Stimulated activated CD8-positive, alpha-beta memory T cell treated with anti-CD3 and anti-CD28 coated beads, Interleukin-12 subunit alpha, Interleukin-12 subunit beta, amount 100 ng/mL, for 4 hours (primary cell): ENCODE measurements at regions not wholly inside any gene's neighbourhood (a gene's known extent, or its start where the extent isn't known, plus 50 kb on each side); places are given as distances from the start of the nearest gene placed in this dataset.
"Not testable (repeated sequence)": the region's sequence is repeated elsewhere in the genome, so short reads cannot be mapped to it uniquely, and the experiment has no call there.

Experiments
- DNase-seq: peaks from one replicate; pipeline ENCODE4 v3.0.0-alpha.2; 2020; ENCODE audit warnings: low read depth

DNA sequence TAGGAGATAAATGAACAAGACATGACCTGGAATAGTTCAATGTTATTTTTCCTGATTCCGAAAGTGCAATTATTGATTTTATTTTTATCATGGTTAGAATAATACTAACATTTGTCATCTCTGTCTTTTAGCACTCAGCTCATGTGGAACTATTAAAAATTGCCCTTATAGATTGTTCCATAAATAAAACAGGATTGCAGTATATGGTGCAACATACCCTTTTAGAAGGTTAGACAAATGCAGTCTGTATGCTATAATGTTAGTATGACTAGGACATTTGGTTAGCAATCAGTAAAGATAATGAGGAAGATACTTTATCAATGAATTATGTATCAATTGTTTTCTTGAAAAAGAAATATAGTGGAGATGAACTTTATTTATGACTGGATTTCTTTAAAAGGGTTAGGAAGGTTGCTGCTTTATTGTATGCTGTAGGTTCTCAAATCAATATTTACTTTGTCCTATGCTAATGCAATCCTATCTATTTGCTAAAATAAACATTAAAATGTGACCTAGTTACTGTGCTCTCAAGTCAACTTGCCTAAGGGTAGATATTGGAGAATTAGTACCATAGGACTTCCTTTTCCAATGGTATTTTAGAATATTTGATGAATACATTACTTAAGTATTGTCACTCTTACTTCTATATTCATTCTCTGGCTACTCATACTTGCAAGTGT is 348.9 kb upstream of the ISL1 start:
- DNase-seq = no peak

DNA sequence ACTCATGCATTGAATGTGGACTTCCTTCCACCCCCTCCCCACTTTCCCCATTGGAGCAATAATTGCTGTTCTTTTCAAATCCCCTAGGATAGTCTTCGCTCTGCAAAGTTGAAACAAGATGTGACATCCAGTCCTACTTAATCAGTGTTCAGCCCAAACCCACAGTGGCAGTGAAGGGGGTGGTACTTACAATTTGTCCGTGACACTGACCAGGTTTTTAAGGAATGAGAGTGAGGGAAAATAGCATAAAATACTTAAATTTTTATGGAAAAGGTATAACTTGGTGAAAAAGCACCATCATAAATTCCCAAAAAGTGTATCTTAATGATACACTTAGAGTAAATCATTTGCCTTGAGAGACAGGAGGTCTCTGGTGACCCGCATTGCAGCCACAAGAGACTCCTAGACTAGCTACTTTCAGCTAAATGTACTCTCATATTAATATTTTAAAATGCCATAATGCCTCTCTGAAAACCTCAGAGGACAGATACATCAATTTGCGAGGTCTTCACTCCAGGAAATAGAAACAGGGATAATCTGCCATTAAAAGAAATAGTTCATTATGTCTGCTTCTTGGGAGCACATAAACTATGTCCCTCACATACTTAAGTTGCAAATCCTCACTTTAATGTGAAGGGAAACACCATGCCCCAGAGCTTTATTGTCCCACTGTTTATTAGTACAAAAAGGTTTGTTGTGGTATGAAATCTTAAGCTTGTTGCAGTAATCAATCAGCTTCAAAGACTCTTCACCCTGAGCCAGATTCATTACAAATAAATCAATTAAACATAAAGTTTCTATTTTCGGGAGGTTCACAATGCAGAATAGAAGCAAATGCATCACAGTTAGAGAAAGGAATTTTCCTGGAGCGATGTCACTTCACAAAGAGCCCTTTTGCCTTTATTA is 343.6 kb upstream of the ISL1 start:
- DNase-seq = no peak

DNA sequence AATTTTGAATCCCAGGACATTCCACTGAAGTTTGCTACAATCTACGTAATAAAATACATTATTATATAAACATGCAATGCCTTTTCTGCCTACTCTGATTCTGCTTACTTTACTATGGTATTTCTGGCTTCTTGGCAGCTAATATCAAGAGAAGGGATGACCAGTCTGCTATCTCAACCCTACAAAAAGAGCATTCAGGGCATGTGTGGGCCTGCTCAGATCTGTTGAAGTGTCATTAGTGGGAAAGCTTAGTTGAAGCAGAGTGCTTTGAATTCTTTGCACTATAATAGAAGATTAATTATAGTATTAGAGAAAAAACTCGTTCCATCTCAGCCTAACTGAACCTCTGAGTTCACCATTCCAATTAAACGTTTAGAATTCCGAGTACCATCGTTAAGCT is 339.5 kb upstream of the ISL1 start:
- no peak for DNase-seq

DNA sequence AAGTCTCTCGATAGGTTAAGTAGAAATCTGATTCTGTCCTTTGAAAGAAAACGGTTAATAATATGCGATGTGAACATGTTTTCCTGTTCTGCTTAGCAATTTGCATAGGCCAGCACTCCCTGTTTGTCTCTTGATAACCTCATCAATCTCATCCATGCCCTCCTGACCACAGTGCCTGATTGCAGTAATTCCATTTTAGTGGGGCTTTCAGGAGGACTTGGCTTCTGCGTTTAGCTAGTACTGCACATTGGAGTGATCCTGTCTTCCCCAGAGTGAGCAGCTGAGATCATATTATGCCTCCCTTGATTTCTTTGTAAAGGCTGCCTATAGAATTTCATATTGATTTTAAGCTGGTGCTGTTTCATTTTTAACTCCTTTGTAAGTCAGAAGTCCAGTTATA is 335.9 kb upstream of the ISL1 start:
- no peak for DNase-seq

DNA sequence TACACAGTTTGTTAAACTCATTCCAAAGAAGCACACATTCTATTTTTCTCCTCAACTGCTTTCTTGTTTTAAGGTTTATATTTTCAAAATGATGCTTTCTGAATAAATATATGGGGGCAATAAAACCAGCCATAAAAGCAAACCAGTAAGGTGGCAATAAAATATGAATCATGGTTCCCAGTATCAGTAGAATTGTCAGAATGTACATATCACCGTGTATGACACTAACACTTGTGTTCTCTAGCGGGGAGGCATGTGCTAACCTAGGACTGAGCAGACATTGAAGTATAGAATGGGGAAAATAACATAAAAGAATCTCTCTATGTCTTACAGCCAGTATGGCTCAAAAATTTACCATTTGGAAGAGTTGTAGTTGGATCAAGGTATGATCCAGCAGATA is 329.9 kb upstream of the ISL1 start:
- no peak for DNase-seq

DNA sequence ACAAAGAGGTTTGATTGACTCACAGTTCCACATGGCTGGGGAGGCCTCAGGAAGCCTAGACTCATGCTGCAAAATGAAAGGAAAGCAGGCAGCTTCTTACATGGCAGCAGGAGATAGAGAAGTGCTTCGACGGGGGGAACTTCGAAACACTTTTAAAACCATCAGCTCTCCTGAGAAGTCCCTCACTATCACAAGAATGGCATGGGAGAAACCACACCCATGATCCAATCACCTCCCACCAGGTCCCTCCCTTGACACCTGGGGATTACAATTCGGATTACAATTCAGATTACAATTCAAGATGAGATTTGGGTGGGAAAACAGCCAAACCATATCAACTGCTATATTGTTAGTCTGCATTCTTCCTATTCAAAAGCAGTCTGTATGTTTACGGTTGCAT is 322.3 kb upstream of the ISL1 start:
- no peak for DNase-seq

DNA sequence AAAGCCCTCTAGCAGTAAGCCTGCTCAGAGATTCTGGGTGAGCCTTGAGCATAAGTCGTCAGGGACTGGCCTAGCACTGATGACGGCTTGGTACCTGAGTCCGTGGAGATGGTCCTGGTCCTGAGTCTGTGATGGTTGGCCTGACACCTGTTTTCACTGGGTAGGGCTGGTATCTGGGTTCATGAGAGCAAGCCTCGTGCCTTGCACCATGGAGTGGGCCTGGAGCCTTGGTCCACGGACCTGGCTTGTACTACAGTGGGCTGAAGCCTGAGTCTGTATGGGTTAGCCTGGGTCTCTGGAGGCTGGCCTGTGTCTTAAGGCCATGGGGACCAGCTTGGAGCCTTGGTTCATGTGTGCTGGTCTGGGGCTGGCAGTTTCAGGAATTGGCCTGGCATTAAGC is 310.3 kb upstream of the ISL1 start:
- no peak for DNase-seq

DNA sequence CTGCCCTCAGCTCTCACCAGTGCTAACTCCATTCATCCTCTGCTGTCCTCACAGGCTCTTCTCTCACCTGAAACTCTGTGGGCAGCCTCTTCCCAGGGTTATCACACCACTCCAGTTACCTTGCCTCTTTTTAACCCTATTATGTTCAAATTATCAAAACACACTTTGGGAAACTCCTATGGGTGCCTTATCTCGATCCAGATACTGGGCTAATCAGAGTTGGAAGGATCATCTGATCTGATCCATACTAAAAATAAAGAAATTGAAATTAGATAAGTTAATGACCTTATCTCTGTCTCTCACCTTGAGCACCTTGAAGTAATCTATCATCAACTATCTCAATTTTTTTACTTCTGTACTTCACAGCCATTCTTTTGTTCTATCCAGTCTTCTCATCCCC is 300.5 kb upstream of the ISL1 start:
- no peak for DNase-seq

DNA sequence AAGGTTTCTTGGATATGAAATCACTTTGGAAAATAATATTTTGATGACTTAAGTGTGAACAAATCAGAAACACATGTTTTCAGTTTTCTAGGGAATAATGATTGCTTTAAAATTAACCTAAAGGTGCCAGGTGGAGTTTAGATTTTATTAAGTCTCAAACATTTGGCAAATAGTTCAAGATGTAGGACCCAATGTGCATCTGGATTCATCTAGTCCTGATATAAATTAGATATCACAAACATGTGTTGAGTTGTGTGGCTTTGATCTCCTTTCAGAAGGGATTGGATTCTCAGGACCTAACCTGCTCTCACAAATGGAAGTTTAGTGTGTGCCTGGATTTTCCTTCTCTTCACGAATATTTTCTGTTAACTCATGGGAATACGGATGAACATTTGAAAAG is 291.4 kb upstream of the ISL1 start:
- no peak for DNase-seq

DNA sequence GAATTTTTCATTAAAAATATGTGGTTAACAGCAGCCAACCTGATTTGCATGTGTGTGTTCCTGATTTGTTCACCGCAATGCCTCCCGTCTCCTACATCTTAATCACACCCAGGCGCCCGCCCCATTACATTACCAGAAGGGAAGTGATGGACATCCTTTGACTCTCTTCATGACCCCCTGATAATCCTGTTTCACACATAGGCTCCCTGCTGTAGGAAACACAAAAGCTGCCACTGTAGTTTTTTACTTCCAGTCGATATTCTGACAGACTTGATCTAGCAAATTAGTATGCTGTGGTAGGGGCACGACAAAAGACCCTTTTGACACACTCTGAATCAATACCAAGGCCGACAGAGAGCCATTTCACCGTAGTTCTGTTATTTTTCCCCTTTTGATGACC is 287.8 kb upstream of the ISL1 start:
- DNase-seq = no peak

DNA sequence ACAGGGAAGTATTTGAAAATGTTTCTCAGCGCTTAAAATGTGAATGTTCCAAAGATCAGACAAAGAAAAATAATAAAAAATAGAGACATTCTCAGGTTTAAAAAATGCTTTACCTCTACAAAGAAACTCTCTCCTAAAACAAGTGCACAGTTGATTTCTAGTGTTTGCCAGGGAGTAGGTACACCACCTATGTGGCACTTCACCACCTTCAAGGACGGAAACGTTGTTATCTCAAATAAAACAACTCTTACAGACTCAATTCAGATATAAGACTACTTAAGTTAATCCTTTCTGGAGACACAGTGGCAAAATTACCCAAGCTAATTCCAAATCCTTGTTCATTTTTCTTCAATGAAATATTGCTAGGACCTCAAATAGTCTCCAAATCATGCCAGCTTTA is 286.4 kb upstream of the ISL1 start:
- no peak for DNase-seq

DNA sequence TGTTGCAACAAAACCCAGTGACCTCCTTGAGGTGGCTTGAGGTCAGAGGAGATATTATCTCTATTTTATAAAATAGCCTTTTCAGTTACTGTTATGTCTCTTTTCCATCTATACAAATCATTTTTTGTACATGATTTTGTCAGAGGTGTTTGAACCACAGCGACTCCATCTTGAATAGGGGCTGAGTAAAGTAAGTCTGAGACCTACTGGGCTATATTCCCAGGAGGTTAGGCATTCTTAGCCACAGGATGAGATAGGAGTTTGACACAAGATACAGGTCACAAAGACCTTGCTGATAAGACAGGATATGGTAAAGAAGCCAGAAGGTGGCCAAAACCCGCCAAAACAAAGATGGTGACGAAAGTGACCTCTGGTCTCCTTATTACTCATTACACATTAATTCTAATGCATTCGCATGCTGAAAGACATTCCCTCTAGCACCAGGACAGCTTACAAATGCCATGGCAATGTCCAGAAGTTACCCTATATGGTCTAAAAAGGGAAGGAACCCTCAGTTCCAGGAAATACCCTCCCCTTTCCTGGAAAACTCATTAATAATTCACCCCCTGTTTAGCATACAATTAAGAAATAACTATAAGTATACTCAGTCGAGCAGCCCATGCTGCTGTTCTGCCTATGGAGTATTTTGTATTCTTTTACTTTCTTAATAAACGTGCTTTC is 283.9 kb upstream of the ISL1 start:
- DNase-seq = no peak

DNA sequence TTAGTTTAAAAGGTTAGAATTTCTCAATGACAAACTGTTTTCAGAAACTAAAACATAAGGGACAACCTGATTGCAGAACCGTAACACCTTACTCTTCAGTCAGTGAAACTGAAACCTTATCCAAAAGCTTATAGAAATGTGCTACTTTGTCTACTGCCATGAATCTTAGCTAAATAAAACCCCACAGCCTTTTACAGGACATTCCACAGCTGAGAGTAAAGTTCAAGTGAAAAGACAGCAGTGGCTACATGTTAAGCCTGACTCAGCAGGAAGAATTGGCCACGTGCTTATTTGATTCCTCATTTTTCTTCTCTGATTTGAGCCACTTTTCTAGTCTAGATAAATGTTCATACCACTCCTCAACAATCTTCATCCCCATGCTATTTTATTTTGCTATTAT is 278.7 kb upstream of the ISL1 start:
- DNase-seq = no peak

DNA sequence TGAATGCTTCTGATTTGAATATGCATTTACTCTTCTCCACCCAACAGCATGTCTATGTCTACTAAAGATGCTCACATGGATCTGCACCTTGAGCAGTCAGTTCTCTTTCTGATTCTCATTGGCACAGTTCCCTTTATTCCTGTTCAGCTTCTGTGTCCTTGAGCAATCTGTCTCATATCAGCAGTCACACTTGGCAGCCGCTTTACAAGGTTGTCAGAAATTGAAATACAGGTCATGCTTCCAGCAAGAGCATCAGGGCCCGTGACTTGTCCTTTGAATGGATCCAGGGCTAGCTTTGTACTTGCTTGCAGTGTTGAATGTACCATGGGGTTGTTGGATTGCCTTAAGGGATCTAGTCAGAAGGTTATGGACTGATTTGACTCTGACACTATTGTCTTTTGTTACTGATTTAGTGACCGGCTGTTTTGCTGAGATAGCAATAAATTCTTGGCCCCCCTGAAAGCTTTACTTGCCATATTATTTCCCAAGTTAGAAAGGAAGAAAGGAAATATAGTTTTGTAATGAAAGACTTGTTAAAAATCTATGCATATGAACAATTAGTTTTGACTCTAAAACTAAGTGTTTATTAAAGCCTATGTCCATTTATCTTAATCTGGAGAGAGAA is 273.4 kb upstream of the ISL1 start:
- no peak for DNase-seq

DNA sequence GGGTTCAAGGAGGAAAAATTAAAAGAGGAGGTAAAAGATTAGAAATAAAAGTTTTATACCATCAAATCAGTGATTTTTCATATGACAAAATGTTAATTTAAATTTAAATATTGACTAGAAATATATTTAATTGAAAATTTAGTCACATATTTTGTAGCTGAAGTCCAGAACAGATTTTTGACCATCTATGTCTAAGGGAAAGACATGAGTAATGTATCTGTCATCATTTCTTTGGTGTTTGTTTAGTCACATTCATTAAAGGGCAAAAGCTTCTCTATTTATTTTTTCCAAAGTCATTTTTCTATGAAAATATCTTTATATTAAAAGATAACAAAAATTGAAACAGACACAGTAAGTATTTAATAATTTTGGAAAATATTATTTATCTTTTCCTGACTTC is 252.0 kb upstream of the ISL1 start:
- DNase-seq = no peak

DNA sequence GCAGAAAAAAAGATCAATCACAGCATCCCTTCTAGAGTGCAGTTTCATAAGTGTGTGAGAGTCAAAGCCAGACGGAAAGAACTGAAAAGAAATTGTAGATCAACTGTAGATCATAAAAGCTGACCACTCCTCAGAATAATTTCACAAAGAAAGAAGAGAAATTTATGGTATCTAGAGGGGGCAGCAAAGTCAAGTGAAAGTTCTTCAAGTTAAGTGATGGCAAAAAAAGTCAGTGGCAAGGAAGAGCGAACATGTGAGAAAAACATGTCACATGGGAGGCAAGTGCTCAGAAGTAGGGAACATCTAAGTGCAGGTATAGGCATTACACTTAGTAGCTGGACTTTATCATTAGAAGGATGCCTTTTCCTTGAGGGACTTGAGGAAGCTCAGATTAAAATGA is 245.1 kb upstream of the ISL1 start:
- no peak for DNase-seq

DNA sequence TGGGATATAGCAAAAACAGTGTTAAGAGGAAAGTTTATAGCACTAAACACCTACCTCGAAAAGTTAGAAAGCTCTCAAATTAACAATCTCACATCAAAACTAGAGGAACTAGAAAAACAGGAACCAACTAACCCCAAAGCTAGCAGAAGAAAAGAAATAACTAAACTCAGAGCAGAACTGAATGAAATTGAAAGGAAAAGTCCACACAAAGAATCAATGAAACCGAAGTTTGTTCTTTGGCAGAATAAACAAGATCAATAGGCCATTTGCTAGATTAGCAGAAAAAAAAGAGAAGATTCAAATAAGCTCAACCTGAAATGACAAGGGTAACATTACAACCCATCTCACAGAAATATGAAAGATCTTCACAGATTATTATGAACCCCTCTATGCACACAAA is 234.8 kb upstream of the ISL1 start:
- no peak for DNase-seq

DNA sequence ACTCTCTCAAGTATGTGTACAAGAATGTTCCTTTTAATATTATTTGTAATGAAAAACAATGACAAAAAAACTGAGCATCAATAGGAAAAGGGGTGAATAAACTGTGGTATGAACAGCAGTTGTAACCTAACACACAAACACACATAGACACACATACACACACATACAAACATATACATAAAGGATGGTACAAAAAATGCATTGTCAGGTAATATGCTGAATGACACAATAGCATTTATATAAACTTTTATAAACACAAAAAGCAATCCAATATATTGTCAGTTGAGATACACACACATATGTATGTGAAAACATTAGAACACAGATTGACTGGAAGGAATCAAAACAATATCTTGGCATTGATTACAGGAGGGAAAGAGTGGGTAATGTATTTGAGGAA is 227.0 kb upstream of the ISL1 start:
- DNase-seq = no peak

DNA sequence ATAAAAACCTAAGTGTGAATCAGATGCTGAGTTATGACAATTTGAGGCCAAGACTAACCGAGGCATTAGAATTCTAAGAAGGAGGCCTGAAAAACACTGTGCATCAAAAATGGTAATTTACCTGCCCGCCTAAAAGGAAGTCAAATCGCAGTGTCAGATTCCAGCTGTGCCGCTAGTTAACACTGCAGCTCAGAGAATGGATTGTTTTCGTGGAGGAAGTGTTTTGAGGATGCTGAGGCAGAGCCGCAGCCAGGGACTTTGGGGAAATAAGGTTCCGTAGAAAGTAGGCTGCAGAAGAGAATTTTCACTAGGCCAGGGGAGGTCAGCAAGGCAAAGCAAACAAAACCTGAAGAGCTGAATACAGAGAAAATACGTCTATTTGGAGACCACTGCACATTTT is 226.4 kb upstream of the ISL1 start:
- DNase-seq = no peak

DNA sequence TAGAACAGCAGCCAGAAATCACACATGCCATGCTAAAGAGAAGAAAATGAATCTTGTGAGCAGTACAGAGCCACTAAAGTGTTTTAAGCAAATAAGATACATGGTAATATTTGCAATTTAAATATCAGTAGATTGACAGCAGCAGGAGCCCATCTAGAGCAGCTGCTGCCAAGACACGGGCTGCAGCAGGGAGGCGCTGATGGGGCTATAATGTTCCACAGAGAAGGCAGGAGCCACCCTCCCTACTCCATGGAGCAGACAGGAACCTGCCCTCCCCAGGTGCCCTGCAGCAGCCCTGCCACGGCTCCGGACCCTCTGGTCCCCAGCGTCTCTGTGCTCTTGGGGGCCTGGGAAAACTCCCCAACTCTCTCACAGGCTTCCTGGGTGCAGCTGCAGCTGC is 224.1 kb upstream of the ISL1 start:
- no peak for DNase-seq

DNA sequence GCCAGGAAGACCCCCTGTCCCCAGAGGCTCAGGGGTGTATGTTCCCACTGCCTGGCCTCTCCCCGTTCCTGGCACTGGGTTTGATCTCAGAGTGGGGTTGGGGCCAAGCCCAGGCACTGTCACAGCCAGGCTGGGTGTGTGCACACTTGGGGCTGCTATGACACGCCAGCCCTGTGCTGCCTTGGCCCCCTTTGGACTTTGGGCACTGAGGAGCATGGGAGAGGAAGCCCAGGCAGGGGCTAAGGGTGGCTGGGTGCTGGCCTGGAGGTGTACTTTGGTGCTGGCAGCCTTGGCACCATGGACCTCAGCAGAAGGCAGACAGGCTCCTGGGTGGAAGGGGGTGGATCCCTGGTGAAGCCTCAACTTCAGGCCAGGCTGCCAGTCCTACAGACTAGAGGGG is 223.6 kb upstream of the ISL1 start:
- no peak for DNase-seq

DNA sequence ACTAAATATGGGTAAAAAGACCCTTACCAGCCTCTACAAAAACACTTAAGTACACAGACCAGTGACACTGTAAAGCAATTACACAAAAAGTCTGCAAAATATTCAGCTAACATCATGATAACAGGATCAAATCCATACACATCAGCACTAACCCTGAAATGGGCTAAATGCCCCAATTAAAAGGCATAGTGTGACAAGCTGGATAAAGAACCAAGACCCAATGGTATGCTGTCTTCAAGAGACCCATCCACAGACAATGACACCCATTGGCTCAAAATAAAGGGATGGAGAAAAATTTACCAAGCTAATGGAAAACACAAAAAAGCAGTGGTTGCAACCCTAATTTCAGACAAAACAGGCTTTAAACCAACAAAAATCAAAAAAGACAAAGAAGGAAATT is 221.0 kb upstream of the ISL1 start:
- no peak for DNase-seq

DNA sequence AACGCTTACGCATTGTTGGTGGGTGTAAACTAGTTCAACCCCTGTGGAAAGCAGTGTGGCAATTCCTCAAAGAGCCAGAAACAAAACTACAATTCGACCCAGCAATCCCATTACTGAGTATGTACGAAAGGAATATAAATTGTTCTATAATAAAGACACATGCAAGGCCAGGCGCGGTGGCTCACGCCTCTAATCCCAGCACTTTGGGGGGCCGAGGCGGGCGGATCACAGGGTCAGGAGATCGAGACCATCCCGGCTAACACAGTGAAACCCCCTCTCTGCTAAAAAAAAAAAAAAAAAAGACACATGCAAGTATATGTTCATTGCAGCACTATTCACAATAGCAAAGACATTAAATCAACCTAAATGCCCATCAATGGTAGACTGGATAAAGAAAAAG is 217.6 kb upstream of the ISL1 start:
- not testable (repeated sequence) for DNase-seq
